Erythroblast (primary cell): ENCODE measurements at regions not wholly inside any gene's neighbourhood (a gene's known extent, or its start where the extent isn't known, plus 50 kb on each side); places are given as distances from the start of the nearest gene placed in this dataset.

Source experiments
- GATA1 ChIP-seq: IDR thresholded peaks from 2 replicates; pipeline ENCODE4 v1.6.1; 2011; ENCODE audit warnings: low read depth, mild to moderate bottlenecking, control low read depth, low read length, moderate library complexity
- POLR2A ChIP-seq: IDR thresholded peaks from 2 replicates; pipeline ENCODE4 v1.6.1; 2011; ENCODE audit warnings: mild to moderate bottlenecking, low read length

DNA sequence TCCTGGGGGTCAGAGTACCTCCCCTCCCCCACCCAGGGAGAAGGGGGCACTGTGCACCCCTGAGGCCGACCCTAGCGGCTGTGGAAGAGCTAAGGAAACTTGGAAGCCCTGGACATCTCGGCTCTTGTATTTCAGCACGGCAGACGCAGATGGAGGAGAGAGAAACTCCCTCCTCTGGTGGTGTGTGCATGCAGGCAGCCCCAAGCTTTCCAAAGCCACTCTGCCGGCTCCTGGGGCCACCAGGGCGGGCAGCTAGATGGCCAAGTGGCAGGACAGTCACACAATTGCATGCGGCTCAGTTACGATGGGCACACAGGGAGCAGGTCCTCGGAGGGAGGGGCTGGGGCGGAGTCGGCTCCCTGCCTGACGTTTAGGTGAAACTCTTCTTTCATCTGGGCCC, 195.5 kb downstream of the RBFOX3 start:
- TF ChIP-seq POLR2A (no peak), GATA1 (no peak)
